Upper lobe of right lung (tissue), 1 donor: ENCODE measurements at regions not wholly inside any gene's neighbourhood (a gene's known extent, or its start where the extent isn't known, plus 50 kb on each side); places are given as distances from the start of the nearest gene placed in this dataset.

ENCODE experiments used
- ATAC-seq: fragments of 200-7000 bp; cut with Tn5 transposase; one replicate; pipeline ENCODE4 v1.9.1; 2020; ENCODE audit warnings: mild to moderate bottlenecking, moderate library complexity
- DNase-seq: peaks from one replicate; pipeline ENCODE4 v3.0.0-alpha.2; 2020
- H3K27ac ChIP-seq: fragments of 200-600 bp; one replicate; pipeline ENCODE4 v1.8.0; 2022
- H3K27me3 ChIP-seq: fragments of 200-600 bp; one replicate; pipeline ENCODE4 v1.8.0; 2022; ENCODE audit warnings: mild to moderate bottlenecking
- H3K36me3 ChIP-seq: fragments of 200-600 bp; one replicate; pipeline ENCODE4 v1.8.0; 2022
- H3K4me1 ChIP-seq: fragments of 200-600 bp; one replicate; pipeline ENCODE4 v1.8.0; 2022
- H3K4me3 ChIP-seq: fragments of 200-600 bp; one replicate; pipeline ENCODE4 v1.8.0; 2022; ENCODE audit warnings: mild to moderate bottlenecking
- H3K9me3 ChIP-seq: fragments of 200-600 bp; one replicate; pipeline ENCODE4 v1.8.0; 2022
- intact Hi-C: fragments of 100-400 bp; cut with DNase I; formaldehyde crosslinking; loops from one replicate; pipeline ENCODE4 v1.11.0; 2022
- TF ChIP-seq, protein P1 (sequence below): fragments of 200-600 bp; IDR thresholded peaks from one replicate; pipeline ENCODE4 v1.8.0; 2022; ENCODE audit warnings: antibody characterized with exemption
- donor health status: DM: no; HTN: yes; CAD: no; lungs with severe emphysema.

DNA sequence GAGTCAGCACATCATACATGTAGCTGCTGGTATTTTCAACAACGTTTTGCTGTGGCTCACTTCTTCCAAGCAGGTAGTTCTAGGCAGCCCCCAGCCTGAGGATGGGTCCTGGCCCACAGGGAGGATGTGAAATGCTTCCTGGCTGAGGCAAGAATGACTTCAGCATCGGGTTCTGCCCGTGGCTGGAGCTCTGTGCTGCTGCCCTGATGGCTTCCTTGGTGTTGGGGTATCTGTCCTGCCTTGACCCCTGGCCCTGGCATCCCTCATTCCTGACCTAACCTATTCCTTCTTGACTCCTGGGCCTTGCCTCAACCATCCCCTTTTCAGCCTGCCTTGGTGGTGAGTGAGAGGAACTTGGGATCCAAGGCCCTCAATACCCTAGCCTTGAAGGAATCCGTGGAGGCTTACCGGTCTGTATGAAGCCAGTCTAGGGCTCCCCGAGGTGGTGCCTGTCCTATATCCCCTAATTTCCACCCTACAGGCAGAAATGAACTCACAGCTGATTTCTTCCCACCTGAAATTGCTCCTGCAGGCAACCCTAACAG is 300.6 kb downstream of the TLE3 start:
- ATAC-seq = no peak
- no peaks in the 10 kb centered on the region for H3K36me3 ChIP-seq
- intact Hi-C loops = no loop called here
- H3K27ac ChIP-seq = no peak overlapping the region
- peaks cover 9% of the 10 kb centered on the region for H3K4me1 ChIP-seq
- TF ChIP-seq, protein P1, sequence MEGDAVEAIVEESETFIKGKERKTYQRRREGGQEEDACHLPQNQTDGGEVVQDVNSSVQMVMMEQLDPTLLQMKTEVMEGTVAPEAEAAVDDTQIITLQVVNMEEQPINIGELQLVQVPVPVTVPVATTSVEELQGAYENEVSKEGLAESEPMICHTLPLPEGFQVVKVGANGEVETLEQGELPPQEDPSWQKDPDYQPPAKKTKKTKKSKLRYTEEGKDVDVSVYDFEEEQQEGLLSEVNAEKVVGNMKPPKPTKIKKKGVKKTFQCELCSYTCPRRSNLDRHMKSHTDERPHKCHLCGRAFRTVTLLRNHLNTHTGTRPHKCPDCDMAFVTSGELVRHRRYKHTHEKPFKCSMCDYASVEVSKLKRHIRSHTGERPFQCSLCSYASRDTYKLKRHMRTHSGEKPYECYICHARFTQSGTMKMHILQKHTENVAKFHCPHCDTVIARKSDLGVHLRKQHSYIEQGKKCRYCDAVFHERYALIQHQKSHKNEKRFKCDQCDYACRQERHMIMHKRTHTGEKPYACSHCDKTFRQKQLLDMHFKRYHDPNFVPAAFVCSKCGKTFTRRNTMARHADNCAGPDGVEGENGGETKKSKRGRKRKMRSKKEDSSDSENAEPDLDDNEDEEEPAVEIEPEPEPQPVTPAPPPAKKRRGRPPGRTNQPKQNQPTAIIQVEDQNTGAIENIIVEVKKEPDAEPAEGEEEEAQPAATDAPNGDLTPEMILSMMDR = no peak
- H3K9me3 ChIP-seq = no peaks in the 10 kb centered on the region
- no peak for DNase-seq
- H3K4me3 ChIP-seq = no peak overlapping the region
- no peaks in the 10 kb centered on the region for H3K27me3 ChIP-seq

DNA sequence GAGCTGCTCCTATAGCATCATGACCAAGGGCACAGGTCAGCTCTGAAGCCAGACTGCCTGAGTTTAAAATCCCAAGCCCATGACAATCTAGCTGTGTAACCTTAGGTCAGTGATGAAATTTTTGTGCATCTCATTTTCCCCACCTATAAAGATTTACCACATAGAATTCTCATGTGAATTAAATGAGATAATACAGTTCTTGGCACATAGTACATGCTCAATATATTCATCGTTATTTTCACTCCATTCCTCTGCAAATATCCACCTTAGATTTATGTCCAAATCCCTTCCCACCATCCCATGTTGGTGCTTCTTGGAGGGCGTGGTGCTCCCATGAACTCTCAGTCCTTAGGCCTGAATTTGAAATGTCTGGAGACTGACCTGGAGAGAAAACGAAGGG is 300.1 kb downstream of the TLE3 start:
- intact Hi-C loops = no loop called here
- no peaks in the 10 kb centered on the region for H3K36me3 ChIP-seq

DNA sequence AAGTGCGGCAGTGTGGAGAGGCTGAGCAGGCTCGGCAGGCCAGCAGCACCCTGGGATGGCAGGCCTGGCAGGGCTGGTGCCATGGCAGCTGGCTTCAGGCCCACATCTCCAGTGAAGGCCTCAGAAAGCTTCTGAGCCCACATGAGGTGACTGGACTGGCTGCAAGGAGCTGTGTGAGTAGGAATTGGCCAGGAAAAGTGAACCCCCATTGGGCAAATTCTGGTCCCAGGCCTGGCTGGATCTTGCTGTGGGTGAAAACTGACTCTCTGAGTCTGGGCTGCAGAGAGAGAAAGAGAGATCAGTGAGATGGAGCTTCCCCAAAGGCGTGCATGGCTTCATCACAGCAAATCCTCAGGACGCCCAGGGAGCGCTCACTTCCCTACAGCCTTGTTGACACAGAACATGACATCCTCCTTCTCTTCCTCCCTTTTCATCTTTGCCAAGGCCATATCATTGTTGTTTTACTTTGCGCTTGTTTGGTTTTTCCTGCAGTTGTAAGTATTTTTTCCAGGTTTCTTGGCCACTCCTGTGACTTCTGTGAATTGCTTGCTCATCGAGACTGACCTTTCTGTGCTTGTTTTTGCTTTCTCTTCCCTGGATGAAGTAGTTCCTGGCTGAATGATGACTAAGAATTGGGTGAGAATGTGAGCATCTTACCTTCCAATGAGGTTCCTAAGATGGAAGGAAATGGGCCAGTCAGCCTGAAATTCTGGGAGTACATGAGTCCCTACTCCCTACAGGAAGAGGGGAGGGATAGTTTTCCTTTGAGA is 299.1 kb downstream of the TLE3 start:
- peaks cover 9% of the 10 kb centered on the region for H3K4me1 ChIP-seq
- DNase-seq = no peak
- intact Hi-C loops = no loop called here
- H3K27ac ChIP-seq = no peak overlapping the region
- no peak for ATAC-seq
- no peak overlapping the region for H3K4me3 ChIP-seq
- no peaks in the 10 kb centered on the region for H3K36me3 ChIP-seq
- no peaks in the 10 kb centered on the region for H3K27me3 ChIP-seq
- TF ChIP-seq, protein P1 = no peak
- H3K9me3 ChIP-seq = no peaks in the 10 kb centered on the region

More for the DNA sequence above, 300.1 kb downstream of the TLE3 start:
- no peak overlapping the region for H3K27ac ChIP-seq
- H3K27me3 ChIP-seq = no peaks in the 10 kb centered on the region
- ATAC-seq = no peak
- peaks cover 9% of the 10 kb centered on the region for H3K4me1 ChIP-seq
- TF ChIP-seq, protein P1 = no peak
- no peak for DNase-seq
- H3K4me3 ChIP-seq = no peak overlapping the region
- no peaks in the 10 kb centered on the region for H3K9me3 ChIP-seq

DNA sequence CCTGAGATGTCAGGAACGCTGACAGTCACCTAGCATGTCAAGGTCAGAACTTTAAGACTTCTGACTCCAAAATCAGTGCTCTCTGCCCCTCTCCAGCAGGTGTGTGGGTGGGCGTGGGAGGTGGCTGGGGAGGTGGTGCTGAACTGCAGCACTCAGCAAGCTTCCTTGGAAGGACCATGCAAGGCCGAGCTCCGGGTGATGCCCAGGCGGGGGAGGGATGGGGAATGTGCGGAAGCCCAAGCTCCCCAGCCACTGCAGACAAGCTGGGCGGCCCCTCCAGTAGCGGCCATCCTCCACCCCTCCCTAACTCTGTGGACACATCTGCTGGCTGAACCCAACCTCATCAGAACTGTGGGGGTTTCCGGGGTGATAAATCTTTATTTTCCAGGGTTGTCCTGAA is 296.6 kb downstream of the TLE3 start:
- H3K4me1 ChIP-seq = no peaks in the 10 kb centered on the region
- intact Hi-C loops = no loop called here
- H3K36me3 ChIP-seq = no peaks in the 10 kb centered on the region
- H3K27ac ChIP-seq = no peak overlapping the region
- ATAC-seq (no peak), DNase-seq (no peak)
- H3K4me3 ChIP-seq = no peak overlapping the region
- TF ChIP-seq, protein P1 = no peak
- no peaks in the 10 kb centered on the region for H3K27me3 ChIP-seq
- H3K9me3 ChIP-seq = no peaks in the 10 kb centered on the region

DNA sequence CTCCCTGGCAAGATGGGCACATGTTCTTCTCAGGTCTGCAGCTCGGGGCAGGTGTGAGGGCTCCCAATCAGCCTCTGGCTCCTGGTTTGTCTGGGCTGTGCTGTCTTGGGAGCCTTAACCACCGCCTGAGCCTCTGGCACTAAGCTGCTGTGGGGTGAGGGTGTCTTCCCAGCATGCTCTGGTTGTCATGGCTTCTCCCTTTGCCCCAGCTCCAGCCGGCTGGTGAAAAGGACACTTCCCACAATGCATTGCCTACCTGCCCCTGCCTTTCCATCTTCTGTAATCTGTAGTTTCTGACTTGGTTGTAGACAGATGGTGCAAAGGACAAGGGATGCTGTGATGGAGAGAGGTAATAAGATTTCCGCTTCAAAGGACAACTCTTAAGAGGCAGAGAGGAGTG is 295.3 kb downstream of the TLE3 start:
- H3K4me3 ChIP-seq = no peak overlapping the region
- no peaks in the 10 kb centered on the region for H3K9me3 ChIP-seq
- TF ChIP-seq, protein P1 = no peak
- intact Hi-C loops = no loop called here
- H3K27ac ChIP-seq = no peak overlapping the region
- H3K36me3 ChIP-seq = no peaks in the 10 kb centered on the region
- H3K4me1 ChIP-seq = no peaks in the 10 kb centered on the region
- DNase-seq = peak; percentile 26
- H3K27me3 ChIP-seq = no peaks in the 10 kb centered on the region
- no peak for ATAC-seq
